HG02970 (cell line): ENCODE measurements at regions not wholly inside any gene's neighbourhood (a gene's known extent, or its start where the extent isn't known, plus 50 kb on each side); places are given as distances from the start of the nearest gene placed in this dataset.

Experiments used
- ATAC-seq: cut with Tn5 transposase; IDR thresholded peaks from one replicate; pipeline ENCODE4 v1.9.1; 2021; ENCODE audit warnings: mild to moderate bottlenecking, moderate library complexity, moderate number of reproducible peaks; ENCODE audit not compliant: unreplicated experiment, low FRiP score

DNA sequence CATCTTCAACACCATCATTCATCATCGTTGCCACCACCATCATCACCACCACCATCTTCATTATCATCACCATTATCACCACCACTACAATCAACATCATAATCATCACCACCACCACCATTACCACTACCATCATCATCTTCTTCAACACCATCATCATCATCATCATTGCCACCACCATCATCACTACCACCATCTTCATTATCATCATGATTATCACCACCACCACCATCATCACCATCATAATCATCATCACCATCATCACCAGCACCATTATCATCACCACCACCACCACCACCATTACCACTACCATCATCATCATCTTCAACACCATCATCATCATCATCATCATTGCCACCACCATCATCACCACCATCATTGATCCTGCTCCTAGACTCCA lies 112.7 kb downstream of the OAT start:
- ATAC-seq: no peak

DNA sequence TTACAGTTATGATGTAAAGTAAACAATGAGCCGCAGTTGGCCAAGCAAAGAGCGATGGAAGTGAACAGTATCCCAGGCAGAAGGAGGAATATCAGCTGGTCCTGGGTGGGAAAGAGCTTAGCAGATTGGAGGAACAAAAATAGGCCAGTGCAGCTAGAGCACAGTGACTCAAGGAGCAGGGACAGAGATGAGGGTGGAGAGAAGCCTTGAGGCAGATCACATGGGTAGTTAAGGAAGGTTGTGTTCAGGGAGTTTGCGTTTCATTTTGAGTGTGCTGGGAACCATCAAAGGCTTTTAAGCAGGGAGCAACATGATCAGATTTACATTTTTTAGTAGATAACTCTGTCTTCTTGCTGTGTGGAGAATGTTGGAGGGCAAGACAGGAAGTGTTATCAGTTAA lies 113.6 kb downstream of the OAT start:
- no peak for ATAC-seq

DNA sequence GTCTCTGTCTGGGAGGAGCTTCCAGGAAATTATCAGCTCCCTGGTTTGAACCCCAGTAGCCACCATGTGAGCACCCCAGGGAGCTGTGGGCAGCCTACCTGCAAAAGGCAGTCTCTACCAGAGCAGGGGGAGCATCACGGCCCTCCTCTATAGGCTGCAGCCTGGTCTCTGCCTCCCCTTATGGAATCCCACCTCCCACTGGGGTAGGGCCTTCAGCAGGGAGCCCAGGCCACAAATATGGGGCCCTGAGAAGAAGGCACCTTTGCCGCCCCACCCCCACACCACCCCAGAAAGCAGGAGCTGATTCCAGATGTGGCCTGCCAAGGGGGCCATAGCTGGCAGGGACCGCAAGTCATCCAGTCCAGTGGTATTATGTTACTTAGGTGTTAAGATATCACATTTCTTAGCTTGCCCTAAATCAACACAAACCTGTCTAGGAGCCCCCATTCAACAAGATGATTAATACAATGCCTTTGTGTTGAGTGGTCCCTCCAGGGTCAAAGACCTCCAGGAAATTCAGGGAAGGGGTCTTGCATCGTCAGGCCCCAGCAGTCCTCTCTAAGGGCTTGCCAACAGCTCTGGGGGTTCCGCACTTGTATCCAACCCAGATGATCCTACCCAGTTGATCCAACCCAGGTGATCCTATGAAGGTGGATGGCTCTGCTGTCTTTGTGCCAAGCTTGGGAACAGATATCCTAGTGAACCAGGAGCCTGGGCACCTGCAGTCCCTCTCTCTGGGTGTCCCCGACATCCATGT lies 114.9 kb downstream of the OAT start:
- no peak for ATAC-seq

DNA sequence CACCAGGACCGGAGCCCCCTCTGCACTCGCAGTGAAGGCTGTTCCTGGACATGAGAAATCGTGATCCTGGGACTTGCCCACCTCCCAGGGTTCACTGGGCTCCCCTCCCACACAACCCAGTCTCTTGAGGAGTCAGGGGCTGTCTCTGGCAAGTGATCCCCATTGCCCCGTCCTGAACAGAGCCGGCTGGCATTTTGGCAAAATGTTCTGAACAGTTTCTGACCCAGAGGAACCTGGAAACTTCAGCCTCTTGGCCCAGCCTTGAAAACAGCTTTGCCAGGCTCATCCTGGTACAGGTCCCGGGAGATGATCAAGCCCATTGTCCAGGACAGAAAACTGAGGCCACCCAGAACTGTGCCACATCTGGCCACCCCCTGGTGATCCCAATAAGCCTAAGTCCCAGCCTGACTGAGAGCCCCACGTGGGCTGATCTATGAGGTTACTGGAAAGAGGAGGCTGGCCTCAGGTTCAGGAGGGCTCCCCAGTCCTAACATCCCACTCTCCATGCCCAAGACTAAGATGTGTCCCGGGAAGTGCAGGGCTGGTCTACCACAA lies 115.7 kb downstream of the OAT start:
- no peak for ATAC-seq

DNA sequence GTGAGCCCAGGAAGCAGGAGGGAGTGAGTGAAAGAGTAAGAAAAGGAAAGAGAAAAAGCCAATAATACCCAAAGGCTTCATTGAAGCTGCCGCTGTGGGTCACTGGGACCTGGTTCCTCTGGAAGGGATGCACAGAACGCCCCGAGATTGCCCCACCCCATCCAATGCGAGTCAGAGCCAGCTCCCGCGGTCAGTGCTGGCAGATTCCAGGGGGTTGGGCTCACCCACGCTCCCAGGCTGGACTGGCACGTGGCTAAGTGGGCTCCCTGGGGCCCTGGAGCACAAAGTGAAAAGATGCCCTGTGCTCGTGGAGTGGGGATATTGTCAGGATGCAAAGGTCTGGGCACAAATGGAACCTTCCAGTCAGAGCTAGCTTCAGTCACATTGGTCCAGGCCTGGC lies 117.0 kb downstream of the OAT start:
- ATAC-seq: no peak

DNA sequence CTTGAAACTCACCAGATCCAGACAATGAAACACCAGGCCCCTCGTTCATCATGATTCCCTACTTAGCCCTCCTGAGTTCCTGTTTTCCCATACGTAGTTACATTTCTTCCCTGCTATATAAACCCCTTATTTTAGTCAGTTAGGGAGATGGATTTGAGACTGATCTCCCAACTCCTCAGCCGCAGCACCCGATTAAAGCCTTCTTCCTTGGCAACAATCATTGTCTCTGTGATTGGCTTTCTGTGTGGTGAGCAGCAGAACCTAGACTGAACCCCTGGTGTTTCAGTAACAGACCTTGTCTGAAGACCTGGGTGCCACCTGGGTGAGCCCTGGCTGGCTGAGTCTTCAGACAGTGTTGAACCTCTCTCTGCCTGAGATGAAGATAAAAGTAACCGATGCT lies 118.0 kb downstream of the OAT start:
- no peak for ATAC-seq

DNA sequence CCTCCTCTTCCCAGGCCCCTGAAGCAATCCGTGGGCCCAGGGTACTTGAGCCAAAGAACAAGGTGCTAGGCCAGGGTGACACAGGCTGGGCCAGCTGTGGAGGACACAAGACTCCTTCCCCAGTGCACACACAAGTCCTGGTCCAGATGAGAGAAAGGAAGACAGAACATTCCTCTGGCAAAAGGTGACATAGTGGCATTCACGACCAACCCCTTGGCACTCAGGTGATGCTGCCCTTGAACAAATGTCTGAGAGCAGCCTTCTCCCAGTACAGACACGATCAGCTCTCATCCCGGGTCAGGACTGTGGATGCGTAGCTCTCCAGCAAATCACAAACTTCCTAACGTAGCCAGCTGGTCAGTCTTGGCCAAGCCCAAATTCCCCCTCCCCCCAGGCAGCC lies 118.5 kb downstream of the OAT start:
- ATAC-seq: no peak

DNA sequence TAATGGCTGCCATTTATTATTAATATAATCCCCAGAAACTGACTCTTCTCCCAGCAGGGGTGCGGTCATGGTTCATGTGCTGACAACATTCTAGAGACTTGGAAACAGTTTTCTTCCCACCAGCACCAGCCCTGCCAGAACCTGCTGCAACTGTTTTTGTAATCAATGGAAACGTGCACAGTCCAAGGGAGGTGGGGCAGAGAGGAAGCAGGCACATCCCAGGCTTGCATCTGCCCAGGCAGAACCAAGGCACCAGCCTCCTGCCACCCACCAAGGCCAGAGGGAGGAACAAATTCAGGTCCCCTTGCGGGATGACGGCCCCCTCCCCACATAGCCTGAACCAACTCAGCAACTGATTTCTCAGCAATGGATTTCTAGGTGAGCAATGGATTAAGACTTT lies 119.0 kb downstream of the OAT start:
- ATAC-seq: no peak

DNA sequence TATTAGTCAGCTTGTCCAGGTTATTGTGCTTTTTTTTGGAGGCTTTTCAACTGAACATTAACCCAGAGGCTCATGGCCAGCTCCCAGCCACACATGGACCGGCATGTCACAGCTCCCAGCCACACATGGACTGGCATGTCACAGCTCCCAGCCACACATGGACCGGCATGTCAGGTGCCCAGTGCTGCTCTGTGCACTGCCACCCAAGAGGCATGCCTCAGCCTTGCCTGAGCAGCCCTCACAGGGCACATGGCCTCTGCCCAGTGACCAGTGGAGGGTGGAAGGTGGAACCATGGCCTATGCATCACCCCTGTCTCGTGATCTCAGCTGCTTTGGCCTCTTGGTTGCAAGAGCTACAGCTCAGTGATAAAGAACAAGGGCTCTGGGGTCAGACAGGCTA lies 119.8 kb downstream of the OAT start:
- no peak for ATAC-seq

DNA sequence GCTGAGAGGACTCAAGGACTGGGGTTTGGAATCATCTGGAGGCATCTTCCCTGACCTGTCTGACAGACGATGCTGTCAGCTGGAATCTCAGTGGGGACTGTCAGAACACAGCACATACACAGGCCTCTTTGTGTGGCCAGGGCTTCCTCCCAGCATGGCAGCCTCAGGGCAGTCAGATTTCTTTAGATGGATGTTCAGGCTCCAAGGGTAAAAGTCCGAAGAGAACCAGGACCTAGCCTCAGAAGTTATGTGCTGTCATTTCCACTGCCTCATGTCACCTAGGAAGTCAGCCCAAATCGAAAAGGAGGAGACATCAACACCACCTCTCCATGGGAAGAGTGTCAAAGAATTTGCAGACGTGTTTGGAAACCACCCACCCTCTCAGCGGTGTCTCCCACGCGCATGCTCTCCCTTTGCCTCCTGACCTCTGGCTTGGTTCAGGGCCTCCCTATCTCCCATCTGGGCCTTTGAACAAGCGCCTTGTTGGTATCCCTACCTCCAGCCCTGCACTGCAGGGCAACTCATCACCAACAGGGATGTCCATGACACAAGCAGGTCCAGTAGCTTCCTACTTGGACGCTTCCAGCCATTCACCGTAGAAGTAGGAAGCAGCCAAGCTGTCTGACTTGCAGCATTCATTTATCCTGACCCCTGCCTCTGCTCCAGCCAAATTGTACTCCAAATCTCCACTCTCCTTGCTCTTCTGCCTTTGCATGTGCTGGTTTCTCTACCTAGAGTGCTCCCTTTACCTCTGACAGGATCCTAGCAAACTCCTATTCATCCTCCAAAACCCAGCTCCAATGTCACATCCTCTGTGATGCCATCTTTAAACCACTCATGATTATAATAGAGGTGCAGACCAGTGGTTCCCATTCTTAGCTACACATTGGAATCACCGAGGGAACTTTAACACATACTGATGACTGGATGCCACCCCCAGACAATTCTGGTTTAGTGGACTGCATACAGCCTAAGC lies 121.6 kb downstream of the OAT start:
- no peak for ATAC-seq

DNA sequence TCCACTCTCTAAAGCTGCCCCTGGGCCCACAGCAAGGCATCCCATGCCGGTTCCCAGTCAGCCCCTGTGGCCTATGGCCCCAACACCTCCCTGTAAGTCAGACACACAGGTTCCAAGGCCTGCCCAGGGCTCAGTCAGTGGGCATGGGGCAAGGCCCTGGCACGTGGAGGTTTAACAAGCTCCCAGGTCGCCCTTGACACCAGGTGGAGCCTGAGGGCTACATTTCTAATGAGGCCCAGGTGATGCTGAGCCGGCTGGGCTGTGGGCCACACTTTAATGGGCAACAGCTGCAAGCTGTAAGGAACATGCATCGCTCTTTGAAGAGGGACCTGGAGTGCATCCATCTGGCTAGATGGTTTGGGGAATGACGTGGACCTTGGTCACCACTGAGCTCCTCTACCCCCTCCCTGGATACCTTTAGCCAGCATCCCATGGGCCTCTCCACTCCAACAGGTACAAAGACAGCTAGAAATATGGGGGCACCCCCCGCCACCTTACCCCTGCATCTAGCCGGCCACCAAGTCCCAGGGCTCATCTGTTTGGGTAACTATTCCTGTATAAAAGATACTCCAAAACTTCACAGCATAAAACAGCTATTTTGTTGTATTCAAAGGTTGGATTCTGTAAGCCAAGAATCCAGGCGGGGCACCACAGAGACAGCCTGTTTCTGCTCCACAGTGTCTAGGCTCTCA lies 122.5 kb downstream of the OAT start:
- ATAC-seq: no peak

DNA sequence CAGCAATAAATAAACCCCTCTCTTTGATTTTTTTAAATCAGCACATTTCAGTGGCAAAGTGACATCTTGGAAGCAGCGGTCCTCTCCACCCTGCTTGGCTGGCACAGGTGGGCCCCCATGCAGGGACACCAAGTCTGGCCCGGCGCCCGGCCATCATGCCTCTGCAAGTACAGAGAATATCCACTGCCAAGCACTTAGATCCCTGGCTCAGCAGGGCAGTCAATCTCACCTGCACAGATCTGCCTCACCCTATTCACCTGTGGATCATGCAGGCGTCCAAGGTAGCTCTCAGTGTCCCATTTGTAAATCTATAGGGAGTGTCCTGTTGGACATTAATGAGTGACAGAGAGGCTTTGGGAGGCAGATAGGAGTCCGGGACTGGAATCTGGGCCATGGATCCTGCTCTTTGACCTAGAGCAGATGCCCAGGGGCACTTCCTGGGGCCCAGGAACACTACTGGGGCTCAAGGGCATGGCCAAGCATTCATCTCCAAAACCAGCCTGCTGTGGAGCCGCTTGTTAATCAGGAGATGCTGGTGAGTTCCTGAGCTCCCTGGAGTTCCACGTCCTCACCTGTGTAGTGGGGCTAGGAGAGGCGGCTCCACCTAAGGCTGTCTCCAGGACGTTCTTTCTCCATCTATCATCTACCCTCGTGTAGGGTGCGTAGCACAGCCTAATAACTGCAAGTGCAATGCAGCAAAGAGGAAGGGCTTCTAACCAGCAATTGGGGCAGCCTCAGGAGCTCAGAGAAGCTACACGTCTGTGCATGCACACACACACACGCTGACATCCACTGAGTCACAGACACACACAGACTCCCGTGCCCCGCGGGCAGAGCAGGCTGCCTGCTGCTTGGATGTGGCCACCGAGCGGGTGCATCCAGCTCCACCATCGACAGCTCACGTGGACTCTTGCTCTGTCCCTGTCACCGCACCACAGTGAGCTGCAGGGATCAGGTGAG lies 123.6 kb downstream of the OAT start:
- ATAC-seq: no peak

DNA sequence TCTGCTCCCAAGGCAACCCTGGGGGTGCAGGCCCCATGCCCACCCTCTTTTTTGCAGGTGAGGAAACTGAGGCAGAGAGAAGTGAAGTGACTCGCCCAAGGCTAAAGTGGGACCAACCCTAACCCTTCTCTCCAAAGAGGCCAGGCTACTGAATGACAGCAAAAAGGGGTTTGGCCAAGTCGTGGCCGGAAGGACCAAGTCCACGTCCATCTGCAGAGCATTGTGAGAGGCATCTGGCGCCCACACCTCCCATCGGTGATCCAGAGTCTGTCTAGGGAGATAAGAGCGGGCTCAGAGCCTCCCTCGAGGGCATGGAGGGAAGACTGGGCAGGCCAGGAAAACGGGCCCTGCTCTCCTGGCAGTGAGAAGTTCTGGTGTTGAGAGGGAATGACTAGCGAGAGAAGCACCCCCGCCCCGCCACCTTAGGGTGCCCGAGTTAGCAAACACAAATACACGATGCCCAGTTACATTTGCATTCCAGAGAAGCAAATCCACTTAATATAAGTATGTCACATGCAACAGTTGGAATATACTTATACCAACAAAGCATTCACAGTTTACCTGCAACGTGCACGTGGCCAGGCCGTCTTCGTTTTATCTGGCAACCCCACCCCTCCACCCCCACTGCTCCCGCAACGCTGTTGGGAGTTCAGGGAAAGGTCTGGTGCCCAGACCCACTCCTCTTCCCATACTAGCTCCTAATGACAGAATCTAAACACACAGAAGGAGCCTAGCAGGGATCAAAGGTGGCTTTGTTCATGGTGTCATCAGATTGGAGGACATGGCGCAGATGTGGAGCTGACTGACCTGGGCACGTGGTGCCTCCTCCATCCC lies 124.9 kb downstream of the OAT start:
- ATAC-seq: no peak

DNA sequence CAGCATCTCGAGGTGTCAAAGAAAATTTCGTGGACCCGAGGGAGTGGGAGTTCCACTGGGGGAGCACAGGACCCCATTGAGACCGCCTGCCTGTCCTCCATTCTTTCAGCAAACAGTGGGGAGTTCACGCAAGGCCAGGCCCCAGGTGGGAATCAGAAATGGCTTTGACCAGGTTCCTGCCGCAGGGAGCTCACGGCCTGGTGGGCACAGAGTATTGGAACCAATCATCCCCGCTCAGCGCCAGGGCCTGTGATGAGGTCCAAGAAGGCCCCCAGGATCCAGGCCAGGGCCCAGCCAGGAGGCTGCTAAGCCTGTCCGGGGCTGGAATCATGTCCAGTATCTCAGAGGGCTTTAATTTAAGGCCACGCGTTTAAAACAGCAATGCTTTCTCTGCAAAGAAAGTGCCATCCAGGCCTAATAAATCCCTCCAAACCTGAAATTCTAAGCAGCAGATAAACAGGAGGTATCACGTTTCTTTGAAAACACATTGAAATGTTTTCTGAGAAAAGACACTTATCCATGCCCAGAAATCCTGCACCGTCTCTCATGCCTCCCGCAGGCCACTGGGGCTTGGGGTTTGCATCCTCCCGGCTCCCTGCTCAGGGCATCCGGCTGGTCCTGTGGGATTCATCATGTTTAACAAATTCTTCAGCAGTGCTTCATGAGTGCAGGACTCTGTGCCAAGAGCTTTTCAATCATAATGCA lies 125.7 kb downstream of the OAT start:
- ATAC-seq: no peak

DNA sequence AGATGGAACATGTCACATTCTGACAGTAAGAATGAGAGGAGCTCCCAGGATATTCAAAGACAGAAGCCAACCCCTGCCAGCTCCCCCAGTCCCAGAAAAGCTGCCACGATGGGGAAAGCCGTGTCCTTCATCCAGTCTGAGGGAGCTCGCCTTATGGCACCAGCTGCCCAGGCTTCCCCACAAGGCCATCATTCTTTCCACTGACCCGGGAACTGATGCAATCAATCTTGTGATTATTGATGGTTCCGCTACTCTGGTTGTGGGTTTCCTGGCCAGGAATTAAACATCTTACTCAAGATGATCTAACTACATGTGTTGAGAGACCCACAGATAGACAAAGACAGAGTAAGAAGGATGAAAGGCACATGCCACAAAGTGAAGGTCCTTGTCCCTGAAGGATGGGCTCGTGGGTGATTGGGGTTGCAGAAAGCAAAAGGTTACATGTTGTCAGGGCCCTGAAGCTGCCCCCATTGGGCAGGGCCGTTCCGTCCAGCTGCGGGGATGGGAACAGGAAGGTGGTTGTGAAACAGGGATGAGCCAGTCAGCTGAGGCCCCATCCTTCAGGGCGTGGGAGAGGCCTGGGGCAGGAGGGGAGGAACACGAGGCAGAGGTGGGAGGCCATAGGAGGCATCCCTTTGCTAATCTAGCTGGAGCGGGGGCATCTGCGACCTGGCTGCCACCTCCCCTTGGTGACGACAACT lies 127.6 kb downstream of the OAT start:
- ATAC-seq: no peak

DNA sequence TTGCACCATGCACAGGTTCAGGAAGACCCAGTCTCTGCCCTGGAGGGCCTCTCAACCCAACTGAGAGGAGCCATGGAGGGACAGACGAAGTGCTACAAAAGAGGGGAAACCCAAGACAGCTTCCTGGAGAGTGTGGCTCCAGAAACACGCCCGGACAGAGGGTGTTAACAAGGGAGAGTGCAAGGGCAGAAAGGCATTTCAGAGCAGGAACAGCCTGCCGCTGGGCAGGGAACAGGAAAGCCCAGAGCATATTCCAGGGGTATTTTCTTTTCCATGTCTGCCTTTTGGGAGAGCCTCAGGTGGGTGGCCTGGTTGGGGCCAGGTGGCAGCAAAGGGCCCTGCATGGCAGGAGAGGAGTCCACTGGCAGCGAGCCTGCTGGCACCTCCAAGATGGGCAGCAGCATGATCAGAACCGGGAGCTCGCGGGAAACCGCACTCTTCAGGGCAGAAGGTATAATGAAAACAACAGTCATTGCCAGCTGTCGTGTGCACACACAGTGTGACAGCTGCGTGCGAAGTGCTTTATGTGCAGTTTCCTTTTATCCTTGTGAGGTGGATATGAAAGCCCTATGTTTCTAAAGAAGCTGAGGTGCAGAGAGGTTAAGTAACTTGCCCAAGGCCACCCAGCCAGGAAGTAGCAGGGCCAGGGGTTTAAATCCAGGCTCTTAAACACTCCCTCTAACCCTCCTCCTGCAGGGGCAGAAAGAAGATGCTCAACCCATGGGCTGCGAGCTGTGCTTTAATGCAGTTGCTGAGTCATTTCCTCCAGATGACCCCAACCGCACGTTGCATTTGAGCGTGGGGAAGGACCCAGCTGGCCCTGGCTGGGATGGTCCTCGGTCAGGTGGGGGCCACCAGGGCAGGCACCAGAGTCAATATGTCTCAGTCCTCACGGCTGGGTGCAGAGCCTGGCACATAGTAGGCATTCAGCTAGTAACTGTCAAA lies 128.6 kb downstream of the OAT start:
- ATAC-seq: no peak
